Lung (tissue), 11 donors: ENCODE measurements at regions not wholly inside any gene's neighbourhood (a gene's known extent, or its start where the extent isn't known, plus 50 kb on each side); places are given as distances from the start of the nearest gene placed in this dataset.

Experiments
- ATAC-seq: fragments of 200-7000 bp; cut with Tn5 transposase; one replicate; pipeline ENCODE4 v1.9.1; 2020; ENCODE audit warnings: moderate number of reproducible peaks; ENCODE audit not compliant: insufficient read depth, low FRiP score
- DNase-seq, 3 donors: peaks; one replicate each; pipeline ENCODE4 v3.0.0-alpha.2; 2013 to 2017
- H3K27ac ChIP-seq, 2 donors: one replicate each; pipeline ENCODE4 v1.5.1; 2013; ENCODE audit warnings: mild to moderate bottlenecking in 2 of 2, moderate library complexity in 2 of 2, control low read depth in 1 of 2, inconsistent platforms in 1 of 2, low read depth in 1 of 2, low read length in 1 of 2
- H3K27me3 ChIP-seq, 3 donors: one replicate each; pipeline ENCODE4 v1.5.1; 2013; ENCODE audit warnings: low read length in 2 of 3; ENCODE audit not compliant: control insufficient read depth in 3 of 3, insufficient read depth in 3 of 3
- H3K36me3 ChIP-seq, 4 donors: one replicate each; pipeline ENCODE4 v1.5.1; 2013; ENCODE audit warnings: low read length in 4 of 4, mild to moderate bottlenecking in 1 of 4, moderate library complexity in 1 of 4; ENCODE audit not compliant: control insufficient read depth in 4 of 4, insufficient read depth in 4 of 4
- H3K4me1 ChIP-seq, 5 donors: one replicate each; pipeline ENCODE4 v1.5.1; 2013; ENCODE audit warnings: low read length in 5 of 5, mild to moderate bottlenecking in 2 of 5, moderate library complexity in 1 of 5; ENCODE audit not compliant: control insufficient read depth in 5 of 5, insufficient read depth in 5 of 5
- H3K4me3 ChIP-seq: one replicate; pipeline ENCODE4 v1.5.1; 2013; ENCODE audit warnings: mild to moderate bottlenecking, control low read depth, moderate library complexity
- H3K9ac ChIP-seq, 2 donors: one replicate each; pipeline ENCODE4 v1.5.1; 2013; ENCODE audit warnings: low read length in 2 of 2, control low read depth in 1 of 2; ENCODE audit not compliant: insufficient read depth in 1 of 2
- H3K9me3 ChIP-seq, 4 donors: one replicate each; pipeline ENCODE4 v1.5.1; 2013; ENCODE audit warnings: low read length in 3 of 4, mild to moderate bottlenecking in 1 of 4, moderate library complexity in 1 of 4; ENCODE audit not compliant: control insufficient read depth in 4 of 4, insufficient read depth in 3 of 4
- CTCF ChIP-seq: IDR thresholded peaks from 2 replicates; pipeline ENCODE4 v1.5.1; 2012; ENCODE audit warnings: mild to moderate bottlenecking; ENCODE audit errors: control extremely low read depth, extremely low read depth
- WGBS, 2 donors: extraction: QIAGEN DNeasy Blood & Tissue Kit; methylation state at CpG; one replicate each; pipeline ENCODE4 v1.1.7; 2013; 5-methylcytosine and 5-hydroxymethylcytosine counted together
- donor health status: control.
- donor health status: control.
- donor health status: Bipolar disorder and iron deficiency.
- donor health status: healthy.
- donor health status: DM: yes; HTN: yes; CAD: no.

DNA sequence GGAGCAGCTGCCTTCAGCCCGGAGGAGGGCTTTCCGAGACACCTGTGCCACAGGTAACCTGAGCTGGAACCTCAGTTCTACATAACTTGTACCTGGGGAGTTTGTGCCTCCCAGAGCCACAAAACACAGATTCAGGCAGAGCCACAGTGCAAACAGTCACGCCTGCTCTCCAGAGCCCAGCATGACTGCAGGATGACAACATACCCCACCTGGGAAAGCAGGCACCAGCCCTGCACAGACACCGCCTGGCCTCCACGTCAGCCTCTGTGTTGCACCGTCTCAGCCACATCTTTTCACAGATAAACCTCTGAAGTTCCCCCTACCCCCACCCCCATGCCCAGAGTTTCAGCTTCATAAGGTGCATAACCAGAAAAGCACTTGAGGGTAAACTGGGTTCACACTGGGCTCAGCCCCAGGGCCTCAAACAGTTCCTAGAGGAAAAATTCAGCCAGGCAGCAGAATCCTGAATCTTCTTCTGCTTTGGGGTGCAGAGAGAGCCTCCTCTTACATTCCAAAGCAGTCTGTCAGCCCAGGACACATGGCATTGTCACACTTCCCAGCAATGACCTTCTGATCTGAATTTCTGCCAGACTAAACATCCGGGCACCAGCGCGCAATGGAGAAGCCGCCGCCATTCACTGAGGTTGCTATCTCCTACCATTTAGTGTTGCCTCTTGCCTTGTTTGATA, 229.5 kb downstream of the TOMM20 start:
- DNase-seq = peak; percentile 56 to 68 (median 64)
- Histone ChIP-seq H3K27me3 (no peaks in the 10 kb centered on the region), H3K4me3 (no peak overlapping the region), H3K4me1 (peaks cover 4 to 19% (median 6%) of the 10 kb centered on the region in 5 donors), H3K9ac (no peak overlapping the region), H3K27ac (peak overlapping the region; percentile 78 to 79), H3K36me3 (no peaks in the 10 kb centered on the region), H3K9me3 (no peaks in the 10 kb centered on the region)
- 49 to 64% methylated on average over 11 of the region's 11 CpGs for WGBS, 2 donors
- TF ChIP-seq CTCF = no peak
- peak; percentile 68 for ATAC-seq

DNA sequence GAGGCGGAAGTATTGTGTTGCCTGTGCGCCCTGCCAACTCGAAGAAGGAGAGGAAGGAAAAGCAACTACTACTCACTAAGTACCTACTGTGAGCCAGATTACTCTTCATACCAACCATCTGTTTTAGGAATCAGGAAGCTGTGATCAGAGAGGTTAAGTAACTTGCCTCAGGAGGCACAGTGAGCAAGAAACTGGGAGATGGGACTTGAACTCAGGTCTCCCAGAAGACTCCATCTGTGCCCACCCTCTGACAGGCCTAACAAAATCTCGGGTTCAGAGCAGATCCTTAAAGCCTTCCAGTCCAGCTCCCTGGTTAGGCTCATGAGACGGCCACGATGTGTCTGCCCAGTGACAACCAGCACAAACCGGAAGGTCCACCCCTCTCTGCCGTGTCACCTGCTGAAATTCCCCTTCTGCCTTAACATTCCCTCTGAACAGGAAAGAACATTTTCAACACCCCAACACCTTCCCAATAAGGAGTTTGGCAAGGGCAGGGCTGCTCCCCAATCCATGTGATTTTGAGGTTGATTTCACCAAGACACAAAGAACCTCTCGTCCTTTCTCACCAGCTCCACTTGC, 230.1 kb downstream of the TOMM20 start:
- DNase-seq = no peak
- Histone ChIP-seq H3K4me3 (no peak overlapping the region), H3K9ac (peak overlapping the region in 1 of 2 donors; percentile 13), H3K27ac (peak overlapping the region; percentile 78 to 79), H3K4me1 (peaks cover 5 to 19% (median 10%) of the 10 kb centered on the region in 5 donors), H3K36me3 (no peaks in the 10 kb centered on the region), H3K27me3 (no peaks in the 10 kb centered on the region), H3K9me3 (no peaks in the 10 kb centered on the region)
- no peak for TF ChIP-seq CTCF
- peak; percentile 27 for ATAC-seq
- WGBS, 2 donors = 76 to 83% methylated on average over 9 of the region's 9 CpGs

DNA sequence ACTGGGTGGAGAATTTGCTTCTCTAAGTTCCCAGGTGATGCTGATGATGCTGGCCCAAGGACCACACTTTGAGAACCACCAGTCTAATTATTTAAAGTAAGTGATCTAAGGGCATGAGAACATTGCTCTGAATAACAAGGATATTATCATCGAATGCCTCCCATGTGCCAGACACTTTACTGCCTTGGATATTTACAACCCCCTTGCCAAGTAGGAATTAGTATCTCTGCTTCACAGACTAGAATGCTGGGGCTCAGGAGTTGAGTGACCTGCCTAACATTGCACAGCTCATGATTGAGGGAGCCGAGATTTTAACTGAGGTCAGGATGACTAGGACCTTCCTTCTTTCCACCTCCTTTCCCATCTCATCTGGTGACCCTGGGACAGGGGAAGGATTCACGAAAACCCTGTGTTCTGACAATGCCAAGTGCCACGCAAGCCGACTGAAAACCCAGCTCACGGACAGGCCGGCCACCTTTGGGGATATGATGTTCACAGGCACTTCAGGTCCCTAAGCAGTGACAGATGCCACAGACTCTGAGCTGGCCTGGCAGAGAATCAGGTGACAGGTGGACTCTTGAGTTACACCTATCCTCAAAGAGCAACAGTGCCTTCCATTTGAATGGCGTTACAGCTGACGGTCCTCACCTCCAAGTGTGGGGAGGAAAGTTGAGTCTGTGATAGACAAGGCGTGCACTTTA, 230.7 kb downstream of the TOMM20 start:
- no peaks in the 10 kb centered on the region for H3K36me3 ChIP-seq
- H3K4me1 ChIP-seq = peaks cover 5 to 19% (median 11%) of the 10 kb centered on the region in 5 donors
- H3K27ac ChIP-seq = peak overlapping the region; percentile 46 to 79
- ATAC-seq (no peak), DNase-seq (no peak)
- no peaks in the 10 kb centered on the region for H3K27me3 ChIP-seq
- H3K9me3 ChIP-seq = no peaks in the 10 kb centered on the region
- no peak overlapping the region for H3K4me3 ChIP-seq
- WGBS, 2 donors = 83 to 93% methylated on average over 10 of the region's 10 CpGs
- no peak for TF ChIP-seq CTCF
- H3K9ac ChIP-seq = peak overlapping the region in 1 of 2 donors; percentile 13
